GM18909 (cell line): ENCODE measurements at regions not wholly inside any gene's neighbourhood (a gene's known extent, or its start where the extent isn't known, plus 50 kb on each side); places are given as distances from the start of the nearest gene placed in this dataset.
"Not testable (repeated sequence)": the region's sequence is repeated elsewhere in the genome, so short reads cannot be mapped to it uniquely, and the experiment has no call there.

Experiments used
- ATAC-seq: cut with Tn5 transposase; IDR thresholded peaks from one replicate; pipeline ENCODE4 v1.9.1; 2021; ENCODE audit warnings: mild to moderate bottlenecking; ENCODE audit not compliant: unreplicated experiment, poor library complexity

- ATAC-seq: no peak
Measured at GRCh38 chr10:33635967-33636515, 301.6 kb upstream of the NRP1 start.

- ATAC-seq: no peak
Measured at GRCh38 chr10:33632432-33632831, 298.0 kb upstream of the NRP1 start.

GRCh38 chr10:33631991-33632390 is 297.5 kb upstream of the NRP1 start:
- ATAC-seq: no peak

GRCh38 chr10:33630761-33631160 is 296.3 kb upstream of the NRP1 start:
- ATAC-seq: no peak

- ATAC-seq: no peak
Measured at GRCh38 chr10:33627611-33628010, 293.1 kb upstream of the NRP1 start.

- no peak for ATAC-seq
Measured at GRCh38 chr10:33626798-33627466, 292.5 kb upstream of the NRP1 start.

- ATAC-seq: no peak
Measured at GRCh38 chr10:33623669-33624068, 289.2 kb upstream of the NRP1 start.

- ATAC-seq: no peak
Measured at GRCh38 chr10:33621101-33621500, 286.6 kb upstream of the NRP1 start.

- no peak for ATAC-seq
Measured at GRCh38 chr10:33618196-33618595, 283.7 kb upstream of the NRP1 start.

GRCh38 chr10:33617381-33618080 is 283.1 kb upstream of the NRP1 start:
- no peak for ATAC-seq

GRCh38 chr10:33616956-33617355 is 282.5 kb upstream of the NRP1 start:
- no peak for ATAC-seq

GRCh38 chr10:33612551-33612950 is 278.1 kb upstream of the NRP1 start:
- no peak for ATAC-seq

- no peak for ATAC-seq
Measured at GRCh38 chr10:33612116-33612515, 277.6 kb upstream of the NRP1 start.

GRCh38 chr10:33611423-33611822 is 277.0 kb upstream of the NRP1 start:
- ATAC-seq: no peak

- ATAC-seq: no peak
Measured at GRCh38 chr10:33609546-33609945, 275.1 kb upstream of the NRP1 start.

- ATAC-seq: no peak
Measured at GRCh38 chr10:33602278-33602677, 267.8 kb upstream of the NRP1 start.

- no peak for ATAC-seq
Measured at GRCh38 chr10:33600381-33600780, 265.9 kb upstream of the NRP1 start.

- ATAC-seq: no peak
Measured at GRCh38 chr10:33596422-33596821, 262.0 kb upstream of the NRP1 start.

- ATAC-seq: no peak
Measured at GRCh38 chr10:33594475-33594874, 260.0 kb upstream of the NRP1 start.

- ATAC-seq: no peak
Measured at GRCh38 chr10:33588974-33589600, 254.6 kb upstream of the NRP1 start.

- ATAC-seq: not testable (repeated sequence)
Measured at GRCh38 chr10:33584596-33584995, 250.1 kb upstream of the NRP1 start.
